Transverse colon (tissue), 4 donors: ENCODE measurements at regions not wholly inside any gene's neighbourhood (a gene's known extent, or its start where the extent isn't known, plus 50 kb on each side); places are given as distances from the start of the nearest gene placed in this dataset.
"Not testable (repeated sequence)": the region's sequence is repeated elsewhere in the genome, so short reads cannot be mapped to it uniquely, and the experiment has no call there.

Experiments
- DNase-seq: peaks from one replicate; pipeline ENCODE4 v3.0.0-alpha.2; 2019
- H3K27ac ChIP-seq, 4 donors: fragments of 200-600 bp; sonication (generic); 2 replicates each; pipeline ENCODE4 v1.5.1; 2016 to 2018; ENCODE audit warnings: inconsistent platforms in 4 of 4
- H3K27me3 ChIP-seq: fragments of 200-600 bp; sonication (generic); 2 replicates; pipeline ENCODE4 v1.5.1; 2017; ENCODE audit warnings: inconsistent platforms
- H3K36me3 ChIP-seq, 4 donors: fragments of 200-600 bp; sonication (generic); 2 replicates each; pipeline ENCODE4 v1.5.1; 2017 to 2019; ENCODE audit warnings: inconsistent platforms in 4 of 4
- H3K4me1 ChIP-seq, 4 donors: fragments of 200-600 bp; sonication (generic); 2 replicates each; pipeline ENCODE4 v1.5.1; 2017 to 2020; ENCODE audit warnings: inconsistent platforms in 4 of 4
- H3K4me3 ChIP-seq, 4 donors: fragments of 200-600 bp; sonication (generic); 1 replicate in 1 of 4; 2 replicates in 3 of 4; pipeline versions ENCODE4 v1.5.1 to v1.6.1; 2017 to 2019; ENCODE audit warnings: inconsistent platforms in 4 of 4
- H3K9me3 ChIP-seq, 2 donors: fragments of 200-600 bp; sonication (generic); 2 replicates each; pipeline ENCODE4 v1.5.1; 2017 to 2019; ENCODE audit warnings: inconsistent platforms in 2 of 2
- CTCF ChIP-seq, 5 experiments: fragments of 200-600 bp in 3 of 5; fragments of 450-650 bp in 2 of 5; sonication (generic) in 3 of 5; IDR thresholded peaks; 1 replicate in 2 of 5; 2 replicates in 3 of 5; pipeline ENCODE4 v1.5.1; 2016 to 2017; ENCODE audit warnings: antibody characterized with exemption in 5 of 5, inconsistent platforms in 3 of 5, mild to moderate bottlenecking in 2 of 5, moderate library complexity in 1 of 5
- EP300 ChIP-seq: sonication (generic); formaldehyde crosslinking; IDR thresholded peaks from one replicate; pipeline ENCODE4 v1.6.1; 2017; ENCODE audit warnings: antibody characterized with exemption, low read depth
- POLR2A ChIP-seq: fragments of 450-650 bp; IDR thresholded peaks from one replicate; pipeline ENCODE4 v1.6.1; 2016; ENCODE audit warnings: antibody characterized with exemption, mild to moderate bottlenecking, moderate library complexity
- POLR2AphosphoS5 ChIP-seq, 3 donors: sonication (generic); formaldehyde crosslinking; IDR thresholded peaks; one replicate each; pipeline ENCODE4 v1.6.1; 2016; ENCODE audit warnings: antibody characterized with exemption in 3 of 3
- WGBS, 2 donors: methylation state at CpG; one replicate each; pipeline ENCODE4 v1.1.5; 2018; ENCODE audit warnings: low coverage in 1 of 2; 5-methylcytosine and 5-hydroxymethylcytosine counted together
- in situ Hi-C, 4 donors: fragments of 200-750 bp; cut with MboI; loops; one replicate each; pipeline versions ENCODE4 v1.15.0 to v1.15.1; 2017; ENCODE audit warnings: low sequenced_read_pairs in 3 of 4, low pct_ligation_motif_present in 1 of 4, low pct_unique_long_range_greater_than_20kb in 1 of 4
- intact Hi-C: fragments of 100-400 bp; cut with DNase I; formaldehyde crosslinking; loops from one replicate; pipeline ENCODE4 v1.15.1; 2023; ENCODE audit warnings: low total_unique reads

GRCh38 chr5:56759521-56760216, 55.7 kb upstream of the MAP3K1 start:
- in situ Hi-C loops = no loop called here
- WGBS, 2 donors = 48 to 69% methylated on average over 2 to 4 of the region's 4 CpGs
- no peak for DNase-seq

GRCh38 chr5:56757077-56757476, 58.3 kb upstream of the MAP3K1 start:
- no peaks in the 10 kb centered on the region for H3K4me1 ChIP-seq
- intact Hi-C loops = no loop called here
- H3K27ac ChIP-seq = no peak overlapping the region
- 81 to 100% methylated on average over 1 to 5 of the region's 5 CpGs for WGBS, 2 donors
- H3K27me3 ChIP-seq = no peaks in the 10 kb centered on the region
- no peaks in the 10 kb centered on the region for H3K36me3 ChIP-seq
- no peak for DNase-seq
- in situ Hi-C loops = no loop called here
- H3K4me3 ChIP-seq = no peak overlapping the region
- no peaks in the 10 kb centered on the region for H3K9me3 ChIP-seq
- TF ChIP-seq POLR2AphosphoS5 (IDR thresholded peaks at IDR 0.05) = no peak
- no peak for TF ChIP-seq EP300
- TF ChIP-seq CTCF (IDR thresholded peaks at IDR 0.05) = no peak
- no peak for TF ChIP-seq POLR2A

More at GRCh38 chr5:56759521-56760216, 55.7 kb upstream of the MAP3K1 start:
- no peaks in the 10 kb centered on the region for H3K4me1 ChIP-seq
- no peaks in the 10 kb centered on the region for H3K27me3 ChIP-seq
- no peaks in the 10 kb centered on the region for H3K36me3 ChIP-seq
- intact Hi-C loops = no loop called here
- H3K9me3 ChIP-seq = no peaks in the 10 kb centered on the region
- no peak overlapping the region for H3K27ac ChIP-seq
- no peak overlapping the region for H3K4me3 ChIP-seq
- TF ChIP-seq POLR2A (no peak), CTCF (IDR thresholded peaks at IDR 0.05) (no peak), EP300 (no peak), POLR2AphosphoS5 (IDR thresholded peaks at IDR 0.05) (no peak)

GRCh38 chr5:56755036-56755555, 60.3 kb upstream of the MAP3K1 start:
- intact Hi-C loops = no loop called here
- TF ChIP-seq EP300 = no peak
- no peak for TF ChIP-seq POLR2AphosphoS5 (IDR thresholded peaks at IDR 0.05)
- TF ChIP-seq POLR2A = no peak
- no peak for TF ChIP-seq CTCF (IDR thresholded peaks at IDR 0.05)
- no peaks in the 10 kb centered on the region for H3K27me3 ChIP-seq
- DNase-seq = no peak
- no peak overlapping the region for H3K4me3 ChIP-seq
- no peaks in the 10 kb centered on the region for H3K9me3 ChIP-seq
- 84 to 91% methylated on average over 3 of the region's 3 CpGs for WGBS, 2 donors
- in situ Hi-C loops = no loop called here
- no peak overlapping the region for H3K27ac ChIP-seq
- H3K4me1 ChIP-seq = no peaks in the 10 kb centered on the region
- no peaks in the 10 kb centered on the region for H3K36me3 ChIP-seq

- H3K9me3 ChIP-seq, DNase-seq, in situ Hi-C loops, H3K27me3 ChIP-seq, H3K4me3 ChIP-seq, H3K27ac ChIP-seq, H3K4me1 ChIP-seq, H3K36me3 ChIP-seq, intact Hi-C loops: not testable (repeated sequence)
- 79 to 89% methylated on average over 2 to 5 of the region's 5 CpGs for WGBS, 2 donors
These were observed 61.8 kb upstream of the MAP3K1 start for GRCh38 chr5:56753588-56753987.
